Calu3 (cell line): ENCODE measurements at regions not wholly inside any gene's neighbourhood (a gene's known extent, or its start where the extent isn't known, plus 50 kb on each side); places are given as distances from the start of the nearest gene placed in this dataset.

ENCODE experiments used
- BruUV-seq: library from RNA; stranded (reverse); fragments of 400-500 nt; replicated peaks from 2 replicates; lab custom pipeline; 2021; lab: Mats Ljungman, UMichigan
- CTCF ChIA-PET: fragments of 300-600 bp; sonication (Branson Sonifier 250); formaldehyde crosslinking; loops from one replicate; lab custom pipeline; 2022; ENCODE audit warnings: antibody characterized with exemption; lab: Charles Lee
- DNase-seq: peaks from one replicate; pipeline ENCODE4 v3.0.0; 2022
- H3K27ac Mint-ChIP-seq: one replicate; pipeline ENCODE4 v1.8.0; 2022; ENCODE audit warnings: mixed read lengths; ENCODE audit not compliant: unreplicated experiment
- H3K27me3 Mint-ChIP-seq: one replicate; pipeline ENCODE4 v1.8.0; 2022; ENCODE audit warnings: mixed read lengths; ENCODE audit not compliant: unreplicated experiment
- H3K36me3 Mint-ChIP-seq: one replicate; pipeline ENCODE4 v1.8.0; 2022; ENCODE audit warnings: mild to moderate bottlenecking, moderate library complexity, mixed read lengths; ENCODE audit not compliant: insufficient read depth, unreplicated experiment
- H3K4me1 Mint-ChIP-seq: one replicate; pipeline ENCODE4 v1.8.0; 2022; ENCODE audit warnings: mild to moderate bottlenecking, low read depth, mixed read lengths; ENCODE audit not compliant: unreplicated experiment
- H3K4me3 Mint-ChIP-seq: one replicate; pipeline ENCODE4 v1.8.0; 2022; ENCODE audit warnings: mild to moderate bottlenecking, low read depth, moderate library complexity, mixed read lengths; ENCODE audit not compliant: unreplicated experiment
- H3K9me3 Mint-ChIP-seq: one replicate; pipeline ENCODE4 v1.8.0; 2022; ENCODE audit warnings: low read depth, mixed read lengths; ENCODE audit not compliant: unreplicated experiment
- intact Hi-C: fragments of 100-400 bp; cut with micrococcal nuclease; formaldehyde crosslinking; loops from one replicate; pipeline ENCODE4 v1.10.0; 2022; ENCODE audit not compliant: unreplicated experiment
- TF ChIP-seq, protein P1 (sequence below): fragments of 200-600 bp; IDR thresholded peaks from one replicate; pipeline ENCODE4 v1.8.0; 2022; ENCODE audit warnings: antibody characterized with exemption; ENCODE audit not compliant: unreplicated experiment

DNA sequence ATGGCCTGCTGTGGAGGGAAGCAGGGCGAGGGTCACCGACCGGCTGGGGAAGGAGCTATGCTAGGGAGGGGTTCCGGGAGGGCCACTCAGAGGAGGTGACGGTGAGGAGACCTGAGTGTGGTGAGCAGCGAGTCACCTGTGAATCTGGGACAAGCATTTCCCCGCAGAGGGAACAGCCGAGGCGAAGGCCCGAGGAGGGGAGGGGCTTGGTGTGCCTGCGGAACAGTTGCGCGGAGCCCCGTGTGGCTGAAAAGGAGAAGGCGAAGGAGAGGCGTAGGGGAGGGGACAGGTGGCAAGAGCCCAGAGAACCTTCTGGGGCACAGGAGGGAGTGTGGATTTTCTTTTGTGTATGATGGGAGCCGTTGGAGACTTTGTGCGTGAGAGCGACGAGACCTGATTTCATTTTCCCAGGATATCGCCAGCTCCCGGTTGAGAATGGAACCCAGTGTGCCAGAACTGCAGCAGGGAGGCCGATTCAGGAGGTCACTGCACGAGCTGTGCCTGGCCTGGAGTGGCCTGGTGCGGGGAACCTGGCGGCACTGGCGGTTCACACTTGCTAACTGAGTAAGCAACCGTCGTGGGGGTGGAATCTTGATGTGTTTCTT is 117.7 kb upstream of the ZNF507 start:
- no peak for DNase-seq
- intact Hi-C loops, result no loop called here
- BruUV-seq, result no TSS peak
- no peak overlapping the region for H3K4me3 Mint-ChIP-seq
- H3K27ac Mint-ChIP-seq, result no peak overlapping the region
- TF ChIP-seq, protein P1, sequence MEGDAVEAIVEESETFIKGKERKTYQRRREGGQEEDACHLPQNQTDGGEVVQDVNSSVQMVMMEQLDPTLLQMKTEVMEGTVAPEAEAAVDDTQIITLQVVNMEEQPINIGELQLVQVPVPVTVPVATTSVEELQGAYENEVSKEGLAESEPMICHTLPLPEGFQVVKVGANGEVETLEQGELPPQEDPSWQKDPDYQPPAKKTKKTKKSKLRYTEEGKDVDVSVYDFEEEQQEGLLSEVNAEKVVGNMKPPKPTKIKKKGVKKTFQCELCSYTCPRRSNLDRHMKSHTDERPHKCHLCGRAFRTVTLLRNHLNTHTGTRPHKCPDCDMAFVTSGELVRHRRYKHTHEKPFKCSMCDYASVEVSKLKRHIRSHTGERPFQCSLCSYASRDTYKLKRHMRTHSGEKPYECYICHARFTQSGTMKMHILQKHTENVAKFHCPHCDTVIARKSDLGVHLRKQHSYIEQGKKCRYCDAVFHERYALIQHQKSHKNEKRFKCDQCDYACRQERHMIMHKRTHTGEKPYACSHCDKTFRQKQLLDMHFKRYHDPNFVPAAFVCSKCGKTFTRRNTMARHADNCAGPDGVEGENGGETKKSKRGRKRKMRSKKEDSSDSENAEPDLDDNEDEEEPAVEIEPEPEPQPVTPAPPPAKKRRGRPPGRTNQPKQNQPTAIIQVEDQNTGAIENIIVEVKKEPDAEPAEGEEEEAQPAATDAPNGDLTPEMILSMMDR, result no peak
- no peaks in the 10 kb centered on the region for H3K4me1 Mint-ChIP-seq
- no peaks in the 10 kb centered on the region for H3K36me3 Mint-ChIP-seq
- H3K9me3 Mint-ChIP-seq, result no peaks in the 10 kb centered on the region
- peaks cover 37% of the 10 kb centered on the region for H3K27me3 Mint-ChIP-seq
- CTCF ChIA-PET, result interaction anchor here (1.2 kb wide), 1 partner anchor 9 kb away, joined by 3 read pairs; no protein-coding TSS in a partner anchor

- no TSS peak for BruUV-seq
- intact Hi-C loops, result no loop called here
Measured at GRCh38 chr19:32230441-32230840, 115.0 kb upstream of the ZNF507 start.

GRCh38 chr19:32231020-32231419 is 114.4 kb upstream of the ZNF507 start:
- no peaks in the 10 kb centered on the region for H3K36me3 Mint-ChIP-seq
- BruUV-seq, result no TSS peak
- CTCF ChIA-PET, result no interaction called here
- peaks cover 23% of the 10 kb centered on the region for H3K27me3 Mint-ChIP-seq
- no peak for DNase-seq
- H3K9me3 Mint-ChIP-seq, result peaks cover 2% of the 10 kb centered on the region
- no peak overlapping the region for H3K27ac Mint-ChIP-seq
- H3K4me3 Mint-ChIP-seq, result no peak overlapping the region
- TF ChIP-seq, protein P1, result no peak
- intact Hi-C loops, result no loop called here
- no peaks in the 10 kb centered on the region for H3K4me1 Mint-ChIP-seq

More at GRCh38 chr19:32230441-32230840, 115.0 kb upstream of the ZNF507 start:
- CTCF ChIA-PET, result no interaction called here
- Mint-ChIP-seq H3K4me1 (no peaks in the 10 kb centered on the region), H3K36me3 (no peaks in the 10 kb centered on the region), H3K9me3 (peaks cover 2% of the 10 kb centered on the region), H3K27me3 (peaks cover 23% of the 10 kb centered on the region), H3K27ac (no peak overlapping the region), H3K4me3 (no peak overlapping the region)
- TF ChIP-seq, protein P1, result no peak
- DNase-seq, result no peak

GRCh38 chr19:32231691-32232090 is 113.7 kb upstream of the ZNF507 start:
- no TSS peak for BruUV-seq
- no peak overlapping the region for H3K4me3 Mint-ChIP-seq
- intact Hi-C loops, result no loop called here
- no peak overlapping the region for H3K27ac Mint-ChIP-seq
- DNase-seq, result no peak
- CTCF ChIA-PET, result no interaction called here
- H3K27me3 Mint-ChIP-seq, result peaks cover 23% of the 10 kb centered on the region
- no peaks in the 10 kb centered on the region for H3K4me1 Mint-ChIP-seq
- TF ChIP-seq, protein P1, result no peak
- no peaks in the 10 kb centered on the region for H3K36me3 Mint-ChIP-seq
- H3K9me3 Mint-ChIP-seq, result peaks cover 2% of the 10 kb centered on the region
